GM12865 (cell line): ENCODE measurements at regions not wholly inside any gene's neighbourhood (a gene's known extent, or its start where the extent isn't known, plus 50 kb on each side); places are given as distances from the start of the nearest gene placed in this dataset.

Source experiments
- DNase-seq: peaks from one replicate; pipeline ENCODE4 v3.0.0; 2010; ENCODE audit warnings: low read depth
- H3K4me3 ChIP-seq: 2 replicates; pipeline ENCODE4 v1.5.1; 2011; ENCODE audit warnings: mild to moderate bottlenecking, low read depth, low read length, control low read depth
- TF ChIP-seq, protein P1 (sequence below): IDR thresholded peaks from 2 replicates; pipeline ENCODE4 v1.5.1; 2011; ENCODE audit warnings: low read length, control low read depth, low read depth, inconsistent platforms; ENCODE audit not compliant: insufficient read depth; ENCODE audit errors: missing control alignments

- H3K4me3 ChIP-seq = no peak overlapping the region
- no peak for DNase-seq
- TF ChIP-seq, protein P1, sequence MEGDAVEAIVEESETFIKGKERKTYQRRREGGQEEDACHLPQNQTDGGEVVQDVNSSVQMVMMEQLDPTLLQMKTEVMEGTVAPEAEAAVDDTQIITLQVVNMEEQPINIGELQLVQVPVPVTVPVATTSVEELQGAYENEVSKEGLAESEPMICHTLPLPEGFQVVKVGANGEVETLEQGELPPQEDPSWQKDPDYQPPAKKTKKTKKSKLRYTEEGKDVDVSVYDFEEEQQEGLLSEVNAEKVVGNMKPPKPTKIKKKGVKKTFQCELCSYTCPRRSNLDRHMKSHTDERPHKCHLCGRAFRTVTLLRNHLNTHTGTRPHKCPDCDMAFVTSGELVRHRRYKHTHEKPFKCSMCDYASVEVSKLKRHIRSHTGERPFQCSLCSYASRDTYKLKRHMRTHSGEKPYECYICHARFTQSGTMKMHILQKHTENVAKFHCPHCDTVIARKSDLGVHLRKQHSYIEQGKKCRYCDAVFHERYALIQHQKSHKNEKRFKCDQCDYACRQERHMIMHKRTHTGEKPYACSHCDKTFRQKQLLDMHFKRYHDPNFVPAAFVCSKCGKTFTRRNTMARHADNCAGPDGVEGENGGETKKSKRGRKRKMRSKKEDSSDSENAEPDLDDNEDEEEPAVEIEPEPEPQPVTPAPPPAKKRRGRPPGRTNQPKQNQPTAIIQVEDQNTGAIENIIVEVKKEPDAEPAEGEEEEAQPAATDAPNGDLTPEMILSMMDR = no peak
Observed at GRCh38 chrX:4905576-4905975, 1192.1 kb upstream of the PRKX start.

DNA sequence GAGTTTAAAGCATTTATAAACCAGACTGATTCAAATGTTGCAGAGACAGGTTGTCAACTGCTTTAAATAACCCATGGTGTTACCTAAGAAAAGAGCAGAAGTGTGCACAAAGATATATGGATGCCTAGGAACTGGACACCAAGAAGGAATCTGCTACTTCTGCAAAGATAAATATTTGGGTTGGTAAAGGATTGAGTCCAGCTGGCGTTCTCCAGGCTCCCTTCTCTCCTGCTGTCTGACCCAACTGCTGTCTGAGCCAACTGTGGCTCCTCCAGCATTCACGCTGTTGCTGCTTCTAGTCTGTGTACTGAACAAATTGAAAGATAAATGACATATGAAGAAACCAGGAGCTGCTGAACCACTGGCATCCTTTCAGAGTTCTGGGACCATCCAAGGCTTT, 1167.8 kb upstream of the PRKX start:
- TF ChIP-seq, protein P1 = no peak
- H3K4me3 ChIP-seq = no peak overlapping the region
- DNase-seq = no peak

- no peak overlapping the region for H3K4me3 ChIP-seq
- TF ChIP-seq, protein P1 = no peak
- no peak for DNase-seq
Observed at GRCh38 chrX:4878640-4879039, 1165.2 kb upstream of the PRKX start.

DNA sequence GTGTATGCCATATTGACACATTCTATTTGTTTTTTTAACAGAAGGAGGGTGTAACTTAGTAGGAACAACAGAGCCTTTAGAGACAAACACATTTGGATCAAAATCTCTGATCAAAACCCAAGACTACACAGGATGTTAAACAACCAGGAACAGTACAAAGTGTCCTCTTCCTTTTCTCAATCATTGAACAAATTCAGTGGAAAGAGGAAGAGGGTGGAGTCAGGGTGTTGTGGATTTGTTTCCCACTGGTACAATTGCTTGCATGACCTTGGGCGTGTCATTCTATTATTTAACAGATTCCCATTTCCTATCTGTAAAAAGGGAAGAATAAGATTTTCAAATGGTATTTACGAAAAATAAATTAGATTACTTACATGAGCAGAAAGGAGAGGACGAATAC, 1162.8 kb upstream of the PRKX start:
- H3K4me3 ChIP-seq = no peak overlapping the region
- TF ChIP-seq, protein P1 = no peak
- DNase-seq = no peak

- TF ChIP-seq, protein P1 = no peak
- DNase-seq = no peak
- H3K4me3 ChIP-seq = no peak overlapping the region
Observed at GRCh38 chrX:4851534-4851933, 1138.1 kb upstream of the PRKX start.

DNA sequence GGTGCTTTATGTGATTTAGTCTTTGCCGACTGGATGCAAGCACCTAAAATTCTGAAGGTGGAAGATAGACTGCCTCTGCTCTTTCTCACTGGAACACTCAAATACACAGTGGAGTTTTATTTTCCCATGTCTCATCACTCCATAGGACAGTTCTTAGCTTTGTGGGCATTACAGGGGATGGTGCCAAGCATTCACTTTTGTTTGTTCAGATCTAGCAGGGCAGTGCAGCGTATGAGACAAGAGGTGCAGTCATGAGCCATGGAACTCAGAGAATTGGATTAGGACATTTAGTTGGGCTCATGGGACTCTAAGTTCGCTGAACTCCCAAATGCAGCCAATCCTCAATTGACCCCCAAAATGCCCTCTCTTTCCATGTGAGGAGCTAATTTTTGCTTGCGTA, 1136.9 kb upstream of the PRKX start:
- DNase-seq = no peak
- TF ChIP-seq, protein P1 = no peak
- no peak overlapping the region for H3K4me3 ChIP-seq

DNA sequence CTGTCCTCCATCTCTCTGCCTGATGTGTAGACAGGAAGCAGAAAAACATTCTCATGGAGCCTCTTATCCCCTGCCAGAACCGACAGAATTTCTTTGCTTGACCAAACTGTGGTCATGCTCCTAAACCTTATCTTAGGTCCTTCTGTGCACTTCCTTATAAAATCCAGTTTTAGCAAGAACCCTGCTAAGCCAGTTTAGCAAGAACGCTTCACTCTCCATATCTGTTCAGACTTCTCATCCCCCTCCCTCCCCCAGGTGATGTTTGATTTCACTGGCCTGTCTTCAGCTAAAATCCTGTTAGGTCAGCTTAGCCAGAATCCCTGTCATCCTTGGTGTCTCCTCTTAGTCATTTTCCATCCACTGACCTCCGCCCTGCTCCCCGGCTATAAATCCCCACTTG, 1130.9 kb upstream of the PRKX start:
- no peak overlapping the region for H3K4me3 ChIP-seq
- TF ChIP-seq, protein P1 = no peak
- DNase-seq = no peak
